HepG2 (cell line): ENCODE measurements at regions not wholly inside any gene's neighbourhood (a gene's known extent, or its start where the extent isn't known, plus 50 kb on each side); places are given as distances from the start of the nearest gene placed in this dataset.

Source experiments
- ATAC-seq: fragments of 200-7000 bp; cut with Tn5 transposase; 3 replicates; pipeline ENCODE4 v1.9.1; 2020; ENCODE audit warnings: mild to moderate bottlenecking, moderate library complexity
- BruUV-seq: library from RNA; stranded (reverse); fragments of 400-500 nt; replicated peaks from 2 replicates; lab custom pipeline; 2021; lab: Mats Ljungman, UMichigan
- CTCF ChIA-PET: fragments of 300-600 bp; formaldehyde crosslinking; extraction: SDS; loops from one replicate; lab custom pipeline; 2021; ENCODE audit warnings: low total read pairs, inconsistent platforms, low intra/inter-chr PET ratio; lab: Yijun Ruan, JAX
- POLR2A ChIA-PET: fragments of 350-600 bp; sonication (Branson Sonifier 250); formaldehyde crosslinking; loops from one replicate; lab custom pipeline; 2020; ENCODE audit warnings: antibody characterized with exemption, inconsistent platforms; lab: Yijun Ruan, JAX
- DNase-seq: peaks from one replicate; pipeline ENCODE4 v3.0.0-alpha.2; 2015; ENCODE audit warnings: low spot score
- FAIRE-seq: peaks from 3 replicates; lab custom pipeline; 2011; peaks lifted over from hg19 to GRCh38; lab: Jason Lieb, UNC
- H2AFZ ChIP-seq: one replicate; pipeline ENCODE4 v1.6.1; 2011; ENCODE audit warnings: low read length, inconsistent platforms
- H3K27ac ChIP-seq: fragments of 300-600 bp; 3 replicates; pipeline ENCODE4 v1.8.0; 2011; ENCODE audit warnings: mixed run types, mild to moderate bottlenecking, mixed read lengths, low read length, inconsistent platforms; ENCODE audit not compliant: insufficient read depth; ENCODE audit errors: extremely low read length
- H3K27me3 ChIP-seq, 2 experiments: fragments of 200-600 bp in 1 of 2; 2 replicates in 1 of 2; 3 replicates in 1 of 2; pipeline versions ENCODE4 v1.6.0 to v1.8.0; 2011; ENCODE audit warnings: low read length in 2 of 2, mild to moderate bottlenecking in 2 of 2, moderate library complexity in 2 of 2, inconsistent platforms in 1 of 2; ENCODE audit not compliant: insufficient read depth in 2 of 2, control insufficient read depth in 1 of 2
- H3K36me3 ChIP-seq, 2 experiments: fragments of 200-600 bp in 1 of 2; replicated peaks in 1 of 2; 2 replicates in 1 of 2; 3 replicates in 1 of 2; pipeline versions ENCODE4 v1.5.1 to v1.8.0; 2011; ENCODE audit warnings: low read length in 2 of 2, inconsistent platforms in 1 of 2; ENCODE audit not compliant: insufficient read depth in 2 of 2, control insufficient read depth in 1 of 2
- H3K4me1 ChIP-seq: 2 replicates; pipeline ENCODE4 v1.5.1; 2012; ENCODE audit warnings: low read length, inconsistent platforms; ENCODE audit not compliant: insufficient read depth
- H3K4me2 ChIP-seq: 2 replicates; pipeline ENCODE4 v1.6.0; 2011; ENCODE audit warnings: low read depth, low read length, inconsistent platforms
- H3K4me3 ChIP-seq, 3 experiments: fragments of 200-600 bp in 1 of 3; sonication (generic), shearing (Covaris generic) in 1 of 3; replicated peaks in 1 of 3; 2 replicates each; pipeline ENCODE4 v1.5.1; 2011 to 2016; ENCODE audit warnings: low read length in 3 of 3, inconsistent platforms in 2 of 3, low read depth in 2 of 3, mild to moderate bottlenecking in 2 of 3, control low read depth in 1 of 3, mixed read lengths in 1 of 3; ENCODE audit not compliant: insufficient read depth in 1 of 3
- H3K79me2 ChIP-seq: one replicate; pipeline ENCODE4 v1.6.1; 2011; ENCODE audit warnings: low read length, inconsistent platforms; ENCODE audit not compliant: insufficient read depth
- H3K9ac ChIP-seq: 2 replicates; pipeline ENCODE4 v1.6.0; 2011; ENCODE audit warnings: mild to moderate bottlenecking, low read depth, low read length, inconsistent platforms; ENCODE audit not compliant: insufficient read depth
- H3K9me3 ChIP-seq: 2 replicates; pipeline ENCODE4 v1.5.1; 2012; ENCODE audit warnings: mild to moderate bottlenecking, low read length
- H4K20me1 ChIP-seq: 2 replicates; pipeline ENCODE4 v1.6.0; 2011; ENCODE audit warnings: inconsistent platforms, mild to moderate bottlenecking, low read length, moderate library complexity; ENCODE audit not compliant: insufficient read depth
- REXO4 ChIP-seq: sonication (generic); formaldehyde crosslinking; IDR thresholded peaks from 2 replicates; pipeline ENCODE4 v1.8.0; 2022; ENCODE audit warnings: missing genetic modification reagents, mild to moderate bottlenecking, borderline replicate concordance
- SCMH1 ChIP-seq: sonication (generic); formaldehyde crosslinking; IDR thresholded peaks from 2 replicates; pipeline ENCODE4 v1.9.0; 2021; ENCODE audit warnings: missing genetic modification reagents, mild to moderate bottlenecking, borderline replicate concordance
- WGBS: methylation state at CpG from one replicate; pipeline ENCODE4 v1.1.6; 2017; ENCODE audit warnings: low lambda C conversion rate; 5-methylcytosine and 5-hydroxymethylcytosine counted together
- in situ Hi-C: cut with HindIII; loops from 2 replicates; pipeline ENCODE4 v1.10.0; 2017; ENCODE audit warnings: low pct_unique_long_range_greater_than_20kb; ENCODE audit not compliant: extremely low pct_ligation_motif_present
- intact Hi-C: fragments of 100-400 bp; cut with micrococcal nuclease; formaldehyde crosslinking; loops from one replicate; pipeline ENCODE4 v1.10.0; 2022; ENCODE audit not compliant: unreplicated experiment
- TF ChIP-seq, protein P1 (sequence below): sonication (generic); formaldehyde crosslinking; IDR thresholded peaks from 2 replicates; pipeline ENCODE4 v1.8.1; 2022; ENCODE audit warnings: low read depth, mild to moderate bottlenecking, missing genetic modification reagents

- no peak for TF ChIP-seq REXO4 (CRISPR knock-in tag)
These were observed 157.5 kb downstream of the ZFP36L2 start (continued) for GRCh38 chr2:43068631-43069517.

GRCh38 chr2:43068041-43068533 is 158.3 kb downstream of the ZFP36L2 start:
- H3K4me1 ChIP-seq, result peaks cover 55% of the 10 kb centered on the region
- H3K4me2 ChIP-seq, result no peak overlapping the region
- 94% methylated on average over 50 of the region's 51 CpGs for WGBS
- H3K9me3 ChIP-seq, result no peaks in the 10 kb centered on the region
- ChIA-PET CTCF (no interaction called here), POLR2A (no interaction called here)
- no peak for FAIRE-seq
- in situ Hi-C loops, result no loop called here
- no peak for ATAC-seq
- no peaks in the 10 kb centered on the region for H4K20me1 ChIP-seq
- DNase-seq, result no peak
- no peaks in the 10 kb centered on the region for H3K27me3 ChIP-seq
- no peaks in the 10 kb centered on the region for H3K79me2 ChIP-seq
- no peak overlapping the region for H2AFZ ChIP-seq
- no peak overlapping the region for H3K4me3 ChIP-seq
- no peaks in the 10 kb centered on the region for H3K36me3 ChIP-seq
- no peak overlapping the region for H3K27ac ChIP-seq
- no TSS peak for BruUV-seq
- TF ChIP-seq SCMH1 (CRISPR knock-in tag), result no peak
- TF ChIP-seq, protein P1, sequence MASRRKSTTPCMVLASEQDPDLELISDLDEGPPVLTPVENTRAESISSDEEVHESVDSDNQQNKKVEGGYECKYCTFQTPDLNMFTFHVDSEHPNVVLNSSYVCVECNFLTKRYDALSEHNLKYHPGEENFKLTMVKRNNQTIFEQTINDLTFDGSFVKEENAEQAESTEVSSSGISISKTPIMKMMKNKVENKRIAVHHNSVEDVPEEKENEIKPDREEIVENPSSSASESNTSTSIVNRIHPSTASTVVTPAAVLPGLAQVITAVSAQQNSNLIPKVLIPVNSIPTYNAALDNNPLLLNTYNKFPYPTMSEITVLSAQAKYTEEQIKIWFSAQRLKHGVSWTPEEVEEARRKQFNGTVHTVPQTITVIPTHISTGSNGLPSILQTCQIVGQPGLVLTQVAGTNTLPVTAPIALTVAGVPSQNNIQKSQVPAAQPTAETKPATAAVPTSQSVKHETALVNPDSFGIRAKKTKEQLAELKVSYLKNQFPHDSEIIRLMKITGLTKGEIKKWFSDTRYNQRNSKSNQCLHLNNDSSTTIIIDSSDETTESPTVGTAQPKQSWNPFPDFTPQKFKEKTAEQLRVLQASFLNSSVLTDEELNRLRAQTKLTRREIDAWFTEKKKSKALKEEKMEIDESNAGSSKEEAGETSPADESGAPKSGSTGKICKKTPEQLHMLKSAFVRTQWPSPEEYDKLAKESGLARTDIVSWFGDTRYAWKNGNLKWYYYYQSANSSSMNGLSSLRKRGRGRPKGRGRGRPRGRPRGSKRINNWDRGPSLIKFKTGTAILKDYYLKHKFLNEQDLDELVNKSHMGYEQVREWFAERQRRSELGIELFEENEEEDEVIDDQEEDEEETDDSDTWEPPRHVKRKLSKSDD (CRISPR knock-in tag), result peak; percentile 20; the same call in 1 of the 2 replicates
- no peak overlapping the region for H3K9ac ChIP-seq
- intact Hi-C loops, result no loop called here
